Epithelial cell of proximal tubule (primary cell): ENCODE measurements at regions not wholly inside any gene's neighbourhood (a gene's known extent, or its start where the extent isn't known, plus 50 kb on each side); places are given as distances from the start of the nearest gene placed in this dataset.

Experiments
- DNase-seq: peaks from one replicate; pipeline ENCODE4 v3.0.0-alpha.2; 2011; ENCODE audit warnings: low read depth
- H3K4me3 ChIP-seq: 2 replicates; pipeline ENCODE4 v1.5.1; 2011; ENCODE audit warnings: low read depth, mild to moderate bottlenecking, low read length
- CTCF ChIP-seq: conservative IDR thresholded peaks from 2 replicates; pipeline ENCODE4 v1.5.1; 2012; ENCODE audit warnings: low read depth, mild to moderate bottlenecking, low read length

GRCh38 chr2:6671913-6672312 is 193.8 kb downstream of the CMPK2 start:
- H3K4me3 ChIP-seq: no peak overlapping the region
- TF ChIP-seq CTCF: no peak
- no peak for DNase-seq

DNA sequence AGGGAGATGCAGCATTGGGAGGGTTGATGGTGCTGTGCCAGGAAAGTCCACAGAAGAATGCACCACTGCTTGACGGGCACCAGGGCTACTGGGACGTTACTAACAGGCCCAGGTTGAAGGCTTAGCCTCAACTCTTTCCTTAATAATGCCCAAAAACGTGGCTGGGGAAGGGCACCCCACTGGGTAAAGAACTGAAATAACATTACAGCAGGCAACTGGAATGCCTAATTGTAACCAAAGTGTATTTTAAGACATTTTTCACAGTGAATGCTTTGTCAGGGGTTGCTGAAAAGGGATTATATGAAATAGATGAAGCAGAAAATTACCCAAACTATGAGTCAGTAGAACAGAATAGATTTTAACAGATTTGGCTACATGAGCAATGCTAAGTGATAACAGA is 191.3 kb downstream of the CMPK2 start:
- DNase-seq: no peak
- no peak overlapping the region for H3K4me3 ChIP-seq
- no peak for TF ChIP-seq CTCF

DNA sequence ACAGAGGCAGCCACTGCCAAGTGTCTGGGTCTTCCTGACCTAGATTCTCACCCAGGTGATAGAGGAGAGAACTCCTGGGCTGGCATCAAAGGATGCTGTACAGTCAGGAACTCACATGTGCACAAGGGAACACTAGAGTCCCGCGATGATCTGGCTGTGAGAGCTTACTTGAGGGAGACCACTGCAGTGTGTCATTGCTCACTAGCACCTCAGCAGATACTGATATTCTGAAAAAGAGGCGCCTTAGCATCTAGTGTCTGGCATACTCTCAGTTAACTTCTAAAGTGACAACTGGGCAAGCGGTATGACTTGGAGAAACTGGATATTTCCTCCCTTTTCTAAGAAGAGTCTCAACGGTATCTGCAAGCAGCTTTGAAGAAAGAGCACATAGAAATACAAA is 189.9 kb downstream of the CMPK2 start:
- no peak overlapping the region for H3K4me3 ChIP-seq
- TF ChIP-seq CTCF: no peak
- DNase-seq: no peak

- H3K4me3 ChIP-seq: no peak overlapping the region
- DNase-seq: no peak
- TF ChIP-seq CTCF: no peak
Observed at GRCh38 chr2:6676241-6676640, 189.5 kb downstream of the CMPK2 start.

- no peak for TF ChIP-seq CTCF
- H3K4me3 ChIP-seq: no peak overlapping the region
- no peak for DNase-seq
Observed at GRCh38 chr2:6676776-6677175, 188.9 kb downstream of the CMPK2 start.

DNA sequence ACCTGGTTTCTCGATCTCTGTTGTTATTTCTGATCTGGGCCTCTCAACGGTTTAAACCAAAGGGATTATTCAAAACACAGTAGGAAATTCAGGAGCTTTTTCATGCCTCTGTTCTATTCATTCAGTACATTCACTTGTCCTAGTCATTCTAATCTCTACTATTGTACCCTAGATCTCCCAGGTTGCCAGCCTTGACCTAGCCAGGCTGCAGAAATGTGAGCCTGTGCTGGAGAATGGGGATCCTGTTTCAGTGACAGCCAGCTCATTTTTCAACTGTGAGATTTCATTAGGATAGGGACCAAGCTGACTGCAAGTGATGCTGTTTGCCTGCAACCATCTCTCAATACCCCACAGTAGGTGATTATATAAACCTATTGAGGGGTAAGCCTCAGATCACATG is 186.2 kb downstream of the CMPK2 start:
- no peak overlapping the region for H3K4me3 ChIP-seq
- DNase-seq: no peak

More for the DNA sequence above, 186.2 kb downstream of the CMPK2 start:
- no peak for TF ChIP-seq CTCF
